Activated gamma-delta T cell treated with Interleukin-2 at 50 U/mL for 16 hours (primary cell): ENCODE measurements at regions not wholly inside any gene's neighbourhood (a gene's known extent, or its start where the extent isn't known, plus 50 kb on each side); places are given as distances from the start of the nearest gene placed in this dataset.
A peak's percentile ranks its signal among the peaks of the same experiment; 100 is the strongest.
"Not testable (repeated sequence)": the region's sequence is repeated elsewhere in the genome, so short reads cannot be mapped to it uniquely, and the experiment has no call there.

Experiments
- DNase-seq: peaks from one replicate; pipeline ENCODE4 v3.0.0-alpha.2; 2020

GRCh38 chr6:37078814-37079213, 73.4 kb downstream of the FGD2 start:
- no peak for DNase-seq

GRCh38 chr6:37081042-37081607, 75.7 kb downstream of the FGD2 start:
- no peak for DNase-seq

- DNase-seq: no peak
These were observed 77.1 kb downstream of the FGD2 start for GRCh38 chr6:37082390-37083130.

- DNase-seq: no peak
These were observed 78.0 kb downstream of the FGD2 start for GRCh38 chr6:37083243-37084138.

- not testable (repeated sequence) for DNase-seq
These were observed 79.2 kb downstream of the FGD2 start for GRCh38 chr6:37084665-37085064.

- no peak for DNase-seq
These were observed 79.7 kb downstream of the FGD2 start for GRCh38 chr6:37085198-37085597.

- DNase-seq: no peak
These were observed 81.1 kb upstream of the PIM1 start for GRCh38 chr6:37088897-37089296.

- DNase-seq: no peak
These were observed 80.2 kb upstream of the PIM1 start for GRCh38 chr6:37089783-37090182.

GRCh38 chr6:37091104-37091503, 78.8 kb upstream of the PIM1 start:
- not testable (repeated sequence) for DNase-seq

- DNase-seq: not testable (repeated sequence)
These were observed 78.4 kb upstream of the PIM1 start for GRCh38 chr6:37091586-37091985.

- DNase-seq: no peak
These were observed 76.8 kb upstream of the PIM1 start for GRCh38 chr6:37092923-37093727.

GRCh38 chr6:37093728-37094069, 76.3 kb upstream of the PIM1 start:
- no peak for DNase-seq

GRCh38 chr6:37095997-37096396, 74.0 kb upstream of the PIM1 start:
- no peak for DNase-seq

GRCh38 chr6:37097335-37097734, 72.6 kb upstream of the PIM1 start:
- DNase-seq: no peak

GRCh38 chr6:37099442-37099841, 70.5 kb upstream of the PIM1 start:
- no peak for DNase-seq

GRCh38 chr6:37100745-37101144, 69.2 kb upstream of the PIM1 start:
- no peak for DNase-seq

- DNase-seq: no peak
These were observed 68.0 kb upstream of the PIM1 start for GRCh38 chr6:37101991-37102298.

- DNase-seq: peak; percentile 62
These were observed 67.4 kb upstream of the PIM1 start for GRCh38 chr6:37102299-37103168.

- no peak for DNase-seq
These were observed 66.5 kb upstream of the PIM1 start for GRCh38 chr6:37103169-37104039.

GRCh38 chr6:37104824-37105147, 65.2 kb upstream of the PIM1 start:
- no peak for DNase-seq
